HepG2 (cell line): ENCODE measurements at regions not wholly inside any gene's neighbourhood (a gene's known extent, or its start where the extent isn't known, plus 50 kb on each side); places are given as distances from the start of the nearest gene placed in this dataset.

Experiments
- ATAC-seq: fragments of 200-7000 bp; cut with Tn5 transposase; 3 replicates; pipeline ENCODE4 v1.9.1; 2020; ENCODE audit warnings: mild to moderate bottlenecking, moderate library complexity
- BruUV-seq: library from RNA; stranded (reverse); fragments of 400-500 nt; replicated peaks from 2 replicates; lab custom pipeline; 2021; lab: Mats Ljungman, UMichigan
- CTCF ChIA-PET: fragments of 300-600 bp; formaldehyde crosslinking; extraction: SDS; loops from one replicate; lab custom pipeline; 2021; ENCODE audit warnings: low total read pairs, inconsistent platforms, low intra/inter-chr PET ratio; lab: Yijun Ruan, JAX
- POLR2A ChIA-PET: fragments of 350-600 bp; sonication (Branson Sonifier 250); formaldehyde crosslinking; loops from one replicate; lab custom pipeline; 2020; ENCODE audit warnings: antibody characterized with exemption, inconsistent platforms; lab: Yijun Ruan, JAX
- DNase-seq: peaks from one replicate; pipeline ENCODE4 v3.0.0-alpha.2; 2015; ENCODE audit warnings: low spot score
- FAIRE-seq: peaks from 3 replicates; lab custom pipeline; 2011; peaks lifted over from hg19 to GRCh38; lab: Jason Lieb, UNC
- H2AFZ ChIP-seq: one replicate; pipeline ENCODE4 v1.6.1; 2011; ENCODE audit warnings: low read length, inconsistent platforms
- H3K27ac ChIP-seq: fragments of 300-600 bp; 3 replicates; pipeline ENCODE4 v1.8.0; 2011; ENCODE audit warnings: mixed run types, mild to moderate bottlenecking, mixed read lengths, low read length, inconsistent platforms; ENCODE audit not compliant: insufficient read depth; ENCODE audit errors: extremely low read length
- H3K27me3 ChIP-seq, 2 experiments: fragments of 200-600 bp in 1 of 2; 2 replicates in 1 of 2; 3 replicates in 1 of 2; pipeline versions ENCODE4 v1.6.0 to v1.8.0; 2011; ENCODE audit warnings: low read length in 2 of 2, mild to moderate bottlenecking in 2 of 2, moderate library complexity in 2 of 2, inconsistent platforms in 1 of 2; ENCODE audit not compliant: insufficient read depth in 2 of 2, control insufficient read depth in 1 of 2
- H3K36me3 ChIP-seq, 2 experiments: fragments of 200-600 bp in 1 of 2; replicated peaks in 1 of 2; 2 replicates in 1 of 2; 3 replicates in 1 of 2; pipeline versions ENCODE4 v1.5.1 to v1.8.0; 2011; ENCODE audit warnings: low read length in 2 of 2, inconsistent platforms in 1 of 2; ENCODE audit not compliant: insufficient read depth in 2 of 2, control insufficient read depth in 1 of 2
- H3K4me1 ChIP-seq: 2 replicates; pipeline ENCODE4 v1.5.1; 2012; ENCODE audit warnings: low read length, inconsistent platforms; ENCODE audit not compliant: insufficient read depth
- H3K4me2 ChIP-seq: 2 replicates; pipeline ENCODE4 v1.6.0; 2011; ENCODE audit warnings: low read depth, low read length, inconsistent platforms
- H3K4me3 ChIP-seq, 3 experiments: fragments of 200-600 bp in 1 of 3; sonication (generic), shearing (Covaris generic) in 1 of 3; replicated peaks in 1 of 3; 2 replicates each; pipeline ENCODE4 v1.5.1; 2011 to 2016; ENCODE audit warnings: low read length in 3 of 3, inconsistent platforms in 2 of 3, low read depth in 2 of 3, mild to moderate bottlenecking in 2 of 3, control low read depth in 1 of 3, mixed read lengths in 1 of 3; ENCODE audit not compliant: insufficient read depth in 1 of 3
- H3K79me2 ChIP-seq: one replicate; pipeline ENCODE4 v1.6.1; 2011; ENCODE audit warnings: low read length, inconsistent platforms; ENCODE audit not compliant: insufficient read depth
- H3K9ac ChIP-seq: 2 replicates; pipeline ENCODE4 v1.6.0; 2011; ENCODE audit warnings: mild to moderate bottlenecking, low read depth, low read length, inconsistent platforms; ENCODE audit not compliant: insufficient read depth
- H3K9me3 ChIP-seq: 2 replicates; pipeline ENCODE4 v1.5.1; 2012; ENCODE audit warnings: mild to moderate bottlenecking, low read length
- H4K20me1 ChIP-seq: 2 replicates; pipeline ENCODE4 v1.6.0; 2011; ENCODE audit warnings: inconsistent platforms, mild to moderate bottlenecking, low read length, moderate library complexity; ENCODE audit not compliant: insufficient read depth
- HINFP ChIP-seq: sonication (generic); formaldehyde crosslinking; IDR thresholded peaks from 2 replicates; pipeline ENCODE4 v1.4.0; 2020; ENCODE audit warnings: low read depth, mild to moderate bottlenecking, missing genetic modification reagents
- MIER3 ChIP-seq: IDR thresholded peaks from 2 replicates; pipeline ENCODE4 v1.6.1; 2016; ENCODE audit warnings: missing compliant biosample characterization, borderline replicate concordance
- MXD4 ChIP-seq: IDR thresholded peaks from 2 replicates; pipeline ENCODE4 v1.6.1; 2016; ENCODE audit warnings: mild to moderate bottlenecking, missing biosample characterization, missing genetic modification reagents
- NR2F2 ChIP-seq: IDR thresholded peaks from 2 replicates; pipeline ENCODE4 v1.6.1; 2012; ENCODE audit warnings: low read depth, inconsistent platforms, borderline replicate concordance
- ZNF230 ChIP-seq: sonication (generic); formaldehyde crosslinking; IDR thresholded peaks from 2 replicates; pipeline ENCODE4 v1.4.0; 2020; ENCODE audit warnings: mild to moderate bottlenecking, missing genetic modification reagents
- ZNF296 ChIP-seq: sonication (generic); formaldehyde crosslinking; conservative IDR thresholded peaks from 2 replicates; pipeline ENCODE4 v1.5.0; 2020; ENCODE audit warnings: mild to moderate bottlenecking, missing genetic modification reagents
- ZNF589 ChIP-seq: sonication (generic); formaldehyde crosslinking; conservative IDR thresholded peaks from 2 replicates; pipeline ENCODE4 v1.8.0; 2022; ENCODE audit warnings: mild to moderate bottlenecking, moderate library complexity, missing genetic modification reagents
- ZNF720 ChIP-seq: sonication (generic); formaldehyde crosslinking; IDR thresholded peaks from 2 replicates; pipeline ENCODE4 v1.4.0; 2020; ENCODE audit warnings: missing genetic modification reagents
- ZNF761 ChIP-seq: sonication (generic); formaldehyde crosslinking; conservative IDR thresholded peaks from 2 replicates; pipeline ENCODE4 v1.4.0; 2020; ENCODE audit warnings: mild to moderate bottlenecking, missing genetic modification reagents
- ZNF891 ChIP-seq: sonication (generic); formaldehyde crosslinking; IDR thresholded peaks from 2 replicates; pipeline ENCODE4 v1.5.0; 2020; ENCODE audit warnings: mild to moderate bottlenecking, missing genetic modification reagents
- in situ Hi-C: cut with HindIII; loops from 2 replicates; pipeline ENCODE4 v1.10.0; 2017; ENCODE audit warnings: low pct_unique_long_range_greater_than_20kb; ENCODE audit not compliant: extremely low pct_ligation_motif_present
- intact Hi-C: fragments of 100-400 bp; cut with micrococcal nuclease; formaldehyde crosslinking; loops from one replicate; pipeline ENCODE4 v1.10.0; 2022; ENCODE audit not compliant: unreplicated experiment
- TF ChIP-seq, protein P1 (sequence below): sonication (generic); formaldehyde crosslinking; conservative IDR thresholded peaks from 2 replicates; pipeline ENCODE4 v1.8.1; 2023; ENCODE audit warnings: missing genetic modification reagents
- TF ChIP-seq, protein P2 (sequence below): sonication (generic); formaldehyde crosslinking; IDR thresholded peaks from 2 replicates; pipeline ENCODE4 v1.9.0; 2021; ENCODE audit warnings: mild to moderate bottlenecking, missing genetic modification reagents

- TF ChIP-seq ZNF589 (CRISPR knock-in tag), result no peak
- TF ChIP-seq ZNF296 (CRISPR knock-in tag), result no peak
- no peak for TF ChIP-seq MIER3 (CRISPR knock-in tag)
- no peak for TF ChIP-seq HINFP (CRISPR knock-in tag)
- no peak for TF ChIP-seq ZNF761 (CRISPR knock-in tag)
- TF ChIP-seq, protein P1, sequence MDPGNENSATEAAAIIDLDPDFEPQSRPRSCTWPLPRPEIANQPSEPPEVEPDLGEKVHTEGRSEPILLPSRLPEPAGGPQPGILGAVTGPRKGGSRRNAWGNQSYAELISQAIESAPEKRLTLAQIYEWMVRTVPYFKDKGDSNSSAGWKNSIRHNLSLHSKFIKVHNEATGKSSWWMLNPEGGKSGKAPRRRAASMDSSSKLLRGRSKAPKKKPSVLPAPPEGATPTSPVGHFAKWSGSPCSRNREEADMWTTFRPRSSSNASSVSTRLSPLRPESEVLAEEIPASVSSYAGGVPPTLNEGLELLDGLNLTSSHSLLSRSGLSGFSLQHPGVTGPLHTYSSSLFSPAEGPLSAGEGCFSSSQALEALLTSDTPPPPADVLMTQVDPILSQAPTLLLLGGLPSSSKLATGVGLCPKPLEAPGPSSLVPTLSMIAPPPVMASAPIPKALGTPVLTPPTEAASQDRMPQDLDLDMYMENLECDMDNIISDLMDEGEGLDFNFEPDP (CRISPR knock-in tag), result no peak
These were observed 453.9 kb downstream of the ETS1 start (continued) for GRCh38 chr11:128133501-128133900.

- Histone ChIP-seq H3K27me3 (no peaks in the 10 kb centered on the region), H3K4me3 (no peak overlapping the region), H4K20me1 (no peaks in the 10 kb centered on the region), H3K79me2 (no peaks in the 10 kb centered on the region), H3K9me3 (no peaks in the 10 kb centered on the region), H3K27ac (no peak overlapping the region), H3K9ac (no peak overlapping the region), H3K4me2 (no peak overlapping the region), H3K4me1 (no peaks in the 10 kb centered on the region), H3K36me3 (no peaks in the 10 kb centered on the region), H2AFZ (no peak overlapping the region)
- FAIRE-seq, result no peak
- intact Hi-C loops (no loop called here), in situ Hi-C loops (no loop called here)
- no TSS peak for BruUV-seq
- CTCF ChIA-PET, result no interaction called here
- ATAC-seq, result no peak
- POLR2A ChIA-PET, result no interaction called here
- no peak for DNase-seq
- no peak for TF ChIP-seq ZNF720
- TF ChIP-seq ZNF891 (CRISPR knock-in tag), result no peak
- no peak for TF ChIP-seq NR2F2
- TF ChIP-seq, protein P2, sequence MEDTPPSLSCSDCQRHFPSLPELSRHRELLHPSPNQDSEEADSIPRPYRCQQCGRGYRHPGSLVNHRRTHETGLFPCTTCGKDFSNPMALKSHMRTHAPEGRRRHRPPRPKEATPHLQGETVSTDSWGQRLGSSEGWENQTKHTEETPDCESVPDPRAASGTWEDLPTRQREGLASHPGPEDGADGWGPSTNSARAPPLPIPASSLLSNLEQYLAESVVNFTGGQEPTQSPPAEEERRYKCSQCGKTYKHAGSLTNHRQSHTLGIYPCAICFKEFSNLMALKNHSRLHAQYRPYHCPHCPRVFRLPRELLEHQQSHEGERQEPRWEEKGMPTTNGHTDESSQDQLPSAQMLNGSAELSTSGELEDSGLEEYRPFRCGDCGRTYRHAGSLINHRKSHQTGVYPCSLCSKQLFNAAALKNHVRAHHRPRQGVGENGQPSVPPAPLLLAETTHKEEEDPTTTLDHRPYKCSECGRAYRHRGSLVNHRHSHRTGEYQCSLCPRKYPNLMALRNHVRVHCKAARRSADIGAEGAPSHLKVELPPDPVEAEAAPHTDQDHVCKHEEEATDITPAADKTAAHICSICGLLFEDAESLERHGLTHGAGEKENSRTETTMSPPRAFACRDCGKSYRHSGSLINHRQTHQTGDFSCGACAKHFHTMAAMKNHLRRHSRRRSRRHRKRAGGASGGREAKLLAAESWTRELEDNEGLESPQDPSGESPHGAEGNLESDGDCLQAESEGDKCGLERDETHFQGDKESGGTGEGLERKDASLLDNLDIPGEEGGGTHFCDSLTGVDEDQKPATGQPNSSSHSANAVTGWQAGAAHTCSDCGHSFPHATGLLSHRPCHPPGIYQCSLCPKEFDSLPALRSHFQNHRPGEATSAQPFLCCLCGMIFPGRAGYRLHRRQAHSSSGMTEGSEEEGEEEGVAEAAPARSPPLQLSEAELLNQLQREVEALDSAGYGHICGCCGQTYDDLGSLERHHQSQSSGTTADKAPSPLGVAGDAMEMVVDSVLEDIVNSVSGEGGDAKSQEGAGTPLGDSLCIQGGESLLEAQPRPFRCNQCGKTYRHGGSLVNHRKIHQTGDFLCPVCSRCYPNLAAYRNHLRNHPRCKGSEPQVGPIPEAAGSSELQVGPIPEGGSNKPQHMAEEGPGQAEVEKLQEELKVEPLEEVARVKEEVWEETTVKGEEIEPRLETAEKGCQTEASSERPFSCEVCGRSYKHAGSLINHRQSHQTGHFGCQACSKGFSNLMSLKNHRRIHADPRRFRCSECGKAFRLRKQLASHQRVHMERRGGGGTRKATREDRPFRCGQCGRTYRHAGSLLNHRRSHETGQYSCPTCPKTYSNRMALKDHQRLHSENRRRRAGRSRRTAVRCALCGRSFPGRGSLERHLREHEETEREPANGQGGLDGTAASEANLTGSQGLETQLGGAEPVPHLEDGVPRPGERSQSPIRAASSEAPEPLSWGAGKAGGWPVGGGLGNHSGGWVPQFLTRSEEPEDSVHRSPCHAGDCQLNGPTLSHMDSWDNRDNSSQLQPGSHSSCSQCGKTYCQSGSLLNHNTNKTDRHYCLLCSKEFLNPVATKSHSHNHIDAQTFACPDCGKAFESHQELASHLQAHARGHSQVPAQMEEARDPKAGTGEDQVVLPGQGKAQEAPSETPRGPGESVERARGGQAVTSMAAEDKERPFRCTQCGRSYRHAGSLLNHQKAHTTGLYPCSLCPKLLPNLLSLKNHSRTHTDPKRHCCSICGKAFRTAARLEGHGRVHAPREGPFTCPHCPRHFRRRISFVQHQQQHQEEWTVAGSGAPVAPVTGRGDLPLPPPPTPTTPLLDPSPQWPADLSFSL (CRISPR knock-in tag), result no peak
- TF ChIP-seq ZNF230 (CRISPR knock-in tag), result no peak
- no peak for TF ChIP-seq MXD4 (CRISPR knock-in tag)
These were observed 457.3 kb downstream of the ETS1 start for GRCh38 chr11:128130052-128130451.
